ENCODE measurements at regions not wholly inside any gene's neighbourhood (a gene's known extent, or its start where the extent isn't known, plus 50 kb on each side); places are given as distances from the start of the nearest gene placed in this dataset.

DNA sequence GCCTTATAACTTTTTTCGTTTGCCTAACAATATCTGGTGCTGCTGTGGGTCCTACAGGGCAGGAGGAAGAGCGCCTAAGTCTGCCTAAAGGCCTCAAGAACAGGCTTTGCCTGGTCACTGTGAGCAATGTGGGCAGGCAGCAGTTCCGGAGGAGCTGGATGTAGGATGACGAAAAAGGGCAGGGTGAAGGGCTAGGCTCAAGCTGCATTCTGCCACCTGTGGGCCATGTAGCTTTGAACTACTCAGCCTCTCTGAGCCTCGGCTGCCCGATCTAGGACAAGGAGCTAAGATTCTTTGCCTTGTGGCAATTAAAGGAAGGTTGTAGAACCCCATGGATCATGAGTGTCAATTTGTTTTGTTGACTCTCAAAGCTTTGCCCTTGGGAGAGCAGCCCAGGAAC lies 57.1 kb upstream of the MAMLD1 start (continued):
- no peak for TF ChIP-seq ETV5 (CRISPR knock-in tag; IDR thresholded peaks at IDR 0.05; ENCODE audit: low read depth)
- no peak for TF ChIP-seq CBX1 (IDR thresholded peaks at IDR 0.05; ENCODE audit: low read depth)

DNA sequence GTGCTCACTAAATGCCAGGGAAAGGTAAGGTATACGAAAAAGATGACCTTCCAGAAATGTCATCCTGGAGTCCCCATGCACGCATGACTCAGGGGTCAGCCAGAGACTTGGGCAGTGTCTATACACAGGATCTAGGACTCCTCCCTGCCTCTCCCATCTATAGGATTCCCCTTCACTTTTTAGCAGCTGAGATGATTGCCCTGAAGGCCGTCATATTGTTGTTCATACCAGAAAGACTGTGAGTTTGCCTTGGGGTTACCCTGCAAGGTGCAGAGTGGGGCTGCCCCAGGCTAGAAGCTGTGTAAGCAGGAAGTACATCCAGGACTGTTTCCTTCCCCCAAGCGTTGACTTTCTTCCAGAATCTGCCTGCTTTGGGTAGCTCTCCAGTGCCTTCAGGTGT lies 55.1 kb upstream of the MAMLD1 start:
- Histone ChIP-seq H3K4me3 (no peak overlapping the region), H3K4me1 (replicated peaks in 1 of 2; ENCODE audit: control insufficient read depth in 2 of 2, insufficient read depth in 2 of 2, low read length in 2 of 2) (no peaks in the 10 kb centered on the region), H4K20me1 (replicated peaks; ENCODE audit: control insufficient read depth, insufficient read depth, low read length) (no peaks in the 10 kb centered on the region), H3K27ac (ENCODE audit: extremely low read depth, low read depth, low read length) (no peak overlapping the region), H3K9ac (ENCODE audit: insufficient read depth in 1 of 2, low read depth in 2 of 2, low read length in 2 of 2) (no peak overlapping the region), H3K9me1 (ENCODE audit: control insufficient read depth, insufficient read depth, low read length) (no peaks in the 10 kb centered on the region), H3K9me3 (replicated peaks; ENCODE audit: control insufficient read depth, insufficient read depth, low read depth, low read length) (no peaks in the 10 kb centered on the region), H3K27me3 (ENCODE audit: control insufficient read depth in 2 of 2, insufficient read depth in 2 of 2, low read length in 2 of 2) (0 out of 5 replicates have a peak, but pooled peaks cover 0 to 4% of the 10 kb centered on the region in 2 experiments), H3K36me3 (ENCODE audit: control insufficient read depth, insufficient read depth, low read length) (no peaks in the 10 kb centered on the region), H3K79me2 (ENCODE audit: control insufficient read depth, insufficient read depth, low read length) (no peaks in the 10 kb centered on the region), H2AFZ (ENCODE audit: low read depth, low read length) (no peak overlapping the region), H3K4me2 (ENCODE audit: insufficient read depth, low read length) (no peak overlapping the region)
- no TSS peak for BruUV-seq (replicated peaks)
- DNase-seq (ENCODE audit: extremely low read depth in 1 of 4, low spot score in 3 of 4), result no peak
- ChIA-PET POLR2A (interaction anchor here (1.5 kb wide), 1 partner anchor 9 kb away, joined by 3 read pairs; no protein-coding TSS in a partner anchor), CTCF (ENCODE audit: low intra/inter-chr PET ratio) (no interaction called here)
- no peak for TF ChIP-seq CBFB (CRISPR knock-in tag; IDR thresholded peaks at IDR 0.05)
- no peak for FAIRE-seq
- in situ Hi-C loops (cut with MboI), result no loop called here
- intact Hi-C loops (cut with micrococcal nuclease), result no loop called here
- whole genome bisulfite sequencing (ENCODE audit: insufficient coverage, low coverage, missing lambda C conversion rate), result 0% methylated on average over 4 of the region's 4 CpGs
- ATAC-seq, result no peak

DNA sequence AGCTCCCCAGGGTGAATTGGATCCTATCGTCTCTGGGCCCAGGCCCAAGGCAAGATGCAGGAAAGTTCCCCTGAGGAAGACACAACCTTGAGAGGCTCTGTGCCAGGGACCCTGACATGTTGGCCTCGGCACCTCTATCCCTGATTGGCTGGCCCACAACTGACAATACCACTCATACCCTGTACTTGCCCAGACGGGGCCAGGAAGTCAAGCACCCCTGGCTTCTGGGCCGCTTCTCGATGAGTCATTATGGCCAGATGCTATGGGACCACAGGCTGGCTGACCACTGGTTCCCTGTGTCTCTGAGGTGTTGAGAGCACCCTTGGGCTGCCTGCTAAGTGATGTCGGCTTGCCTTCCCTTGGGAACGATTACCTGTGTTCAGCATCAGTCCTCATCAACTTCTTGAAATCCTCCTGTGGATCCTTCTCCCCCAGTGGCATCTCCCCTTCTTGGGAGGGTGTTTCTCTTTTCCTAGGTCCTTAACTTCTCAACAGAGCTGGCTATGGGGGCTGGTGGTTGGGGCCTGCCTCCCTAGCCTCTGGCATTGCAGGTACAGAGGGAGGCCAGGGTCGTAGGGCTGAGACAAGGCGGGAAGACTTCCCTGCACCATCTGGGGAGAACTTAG lies 54.5 kb upstream of the MAMLD1 start:
- H4K20me1 ChIP-seq (replicated peaks; ENCODE audit: control insufficient read depth, insufficient read depth, low read length), result no peaks in the 10 kb centered on the region
- DNase-seq (ENCODE audit: extremely low read depth in 1 of 4, low spot score in 3 of 4) (no peak), ATAC-seq (no peak), FAIRE-seq (no peak)
- intact Hi-C loops (cut with micrococcal nuclease) (no loop called here), in situ Hi-C loops (cut with MboI) (no loop called here)
- no peak overlapping the region for H3K27ac ChIP-seq (ENCODE audit: extremely low read depth, low read depth, low read length)
- H3K79me2 ChIP-seq (ENCODE audit: control insufficient read depth, insufficient read depth, low read length), result no peaks in the 10 kb centered on the region
- POLR2A ChIA-PET, result interaction anchor here (1.5 kb wide), 1 partner anchor 9 kb away, joined by 3 read pairs; no protein-coding TSS in a partner anchor
- H3K9ac ChIP-seq (ENCODE audit: insufficient read depth in 1 of 2, low read depth in 2 of 2, low read length in 2 of 2), result no peak overlapping the region
- no peak overlapping the region for H2AFZ ChIP-seq (ENCODE audit: low read depth, low read length)
- H3K4me3 ChIP-seq, result no peak overlapping the region
- no TSS peak for BruUV-seq (replicated peaks)
- 2% methylated on average over 6 of the region's 9 CpGs for WGBS (ENCODE audit: insufficient coverage, low coverage, missing lambda C conversion rate)
- no peaks in the 10 kb centered on the region for H3K36me3 ChIP-seq (ENCODE audit: control insufficient read depth, insufficient read depth, low read length)
- H3K9me3 ChIP-seq (replicated peaks; ENCODE audit: control insufficient read depth, insufficient read depth, low read depth, low read length), result no peaks in the 10 kb centered on the region
- H3K4me1 ChIP-seq (replicated peaks in 1 of 2; ENCODE audit: control insufficient read depth in 2 of 2, insufficient read depth in 2 of 2, low read length in 2 of 2), result no peaks in the 10 kb centered on the region
- H3K9me1 ChIP-seq (ENCODE audit: control insufficient read depth, insufficient read depth, low read length), result no peaks in the 10 kb centered on the region
- H3K27me3 ChIP-seq (ENCODE audit: control insufficient read depth in 2 of 2, insufficient read depth in 2 of 2, low read length in 2 of 2), result 0 out of 5 replicates have a peak, but pooled peaks cover 0 to 4% of the 10 kb centered on the region in 2 experiments
- no peak overlapping the region for H3K4me2 ChIP-seq (ENCODE audit: insufficient read depth, low read length)
- CTCF ChIA-PET (ENCODE audit: low intra/inter-chr PET ratio), result no interaction called here
- no peak for TF ChIP-seq SUPT5H (IDR thresholded peaks at IDR 0.05)
- TF ChIP-seq SIRT6 (IDR thresholded peaks at IDR 0.05; ENCODE audit: low read depth, low read length), result no peak

Data from K562 (cell line).